ENCODE measurements at regions not wholly inside any gene's neighbourhood (a gene's known extent, or its start where the extent isn't known, plus 50 kb on each side); places are given as distances from the start of the nearest gene placed in this dataset.

DNA sequence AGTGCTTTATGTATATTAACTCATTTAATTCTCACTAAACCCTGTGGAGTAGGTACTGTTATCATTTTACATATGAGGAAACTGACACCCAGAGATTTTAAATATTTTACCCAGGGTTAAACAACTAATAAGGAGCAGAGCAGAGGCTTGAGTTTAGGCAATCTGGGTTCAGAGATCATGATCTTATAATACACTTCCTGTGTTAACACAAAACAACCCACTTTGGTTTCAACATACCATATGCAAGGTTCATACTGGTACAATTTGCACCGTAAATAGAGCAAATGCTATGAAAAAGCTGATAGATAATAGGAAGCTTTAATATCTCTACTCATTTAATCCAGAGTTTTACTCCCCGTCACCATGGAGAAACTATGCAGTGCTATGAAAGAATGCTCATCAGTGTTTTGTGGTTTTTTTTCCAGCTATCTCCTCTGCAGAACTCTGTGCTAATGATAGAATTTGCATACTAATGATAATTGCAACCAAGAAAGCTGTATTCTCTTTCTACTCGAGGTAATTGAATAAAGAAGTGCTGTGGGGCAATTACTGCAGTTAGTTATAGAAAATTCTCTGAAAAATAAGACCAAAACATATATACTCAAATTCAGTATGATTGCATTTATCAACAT lies 138.8 kb upstream of the MAP9 start:
- no peak for TF ChIP-seq EZH2 (IDR thresholded peaks at IDR 0.05; ENCODE audit: low read depth)
- TF ChIP-seq, protein P1, sequence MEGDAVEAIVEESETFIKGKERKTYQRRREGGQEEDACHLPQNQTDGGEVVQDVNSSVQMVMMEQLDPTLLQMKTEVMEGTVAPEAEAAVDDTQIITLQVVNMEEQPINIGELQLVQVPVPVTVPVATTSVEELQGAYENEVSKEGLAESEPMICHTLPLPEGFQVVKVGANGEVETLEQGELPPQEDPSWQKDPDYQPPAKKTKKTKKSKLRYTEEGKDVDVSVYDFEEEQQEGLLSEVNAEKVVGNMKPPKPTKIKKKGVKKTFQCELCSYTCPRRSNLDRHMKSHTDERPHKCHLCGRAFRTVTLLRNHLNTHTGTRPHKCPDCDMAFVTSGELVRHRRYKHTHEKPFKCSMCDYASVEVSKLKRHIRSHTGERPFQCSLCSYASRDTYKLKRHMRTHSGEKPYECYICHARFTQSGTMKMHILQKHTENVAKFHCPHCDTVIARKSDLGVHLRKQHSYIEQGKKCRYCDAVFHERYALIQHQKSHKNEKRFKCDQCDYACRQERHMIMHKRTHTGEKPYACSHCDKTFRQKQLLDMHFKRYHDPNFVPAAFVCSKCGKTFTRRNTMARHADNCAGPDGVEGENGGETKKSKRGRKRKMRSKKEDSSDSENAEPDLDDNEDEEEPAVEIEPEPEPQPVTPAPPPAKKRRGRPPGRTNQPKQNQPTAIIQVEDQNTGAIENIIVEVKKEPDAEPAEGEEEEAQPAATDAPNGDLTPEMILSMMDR (conservative IDR thresholded peaks at IDR 0.05) = no peak
- no peak overlapping the region for H3K4me3 ChIP-seq
- no peaks in the 10 kb centered on the region for H4K20me1 ChIP-seq (ENCODE audit: insufficient read depth)
- no peaks in the 10 kb centered on the region for H3K4me1 ChIP-seq (replicated peaks; ENCODE audit: insufficient read depth)
- no peaks in the 10 kb centered on the region for H3K9me3 ChIP-seq (ENCODE audit: insufficient read depth, low read depth)
- no peak overlapping the region for H3K27ac ChIP-seq
- H3K27me3 ChIP-seq (ENCODE audit: insufficient read depth, low read depth) = no peaks in the 10 kb centered on the region
- POLR2A ChIA-PET (ENCODE audit: unreplicated experiment) = no interaction called here
- H3F3A ChIP-seq (ENCODE audit: insufficient read depth, low read depth) = no peaks in the 10 kb centered on the region
- no peak overlapping the region for H3K4me2 ChIP-seq
- BruUV-seq (replicated peaks) = no TSS peak
- no peak for DNase-seq
- CTCF ChIA-PET = no interaction called here
- no peaks in the 10 kb centered on the region for H3K79me2 ChIP-seq (ENCODE audit: low read depth)
- intact Hi-C loops (cut with micrococcal nuclease; ENCODE audit: unreplicated experiment) = no loop called here
- H3K36me3 ChIP-seq (ENCODE audit: low read depth) = no peaks in the 10 kb centered on the region
- no peaks in the 10 kb centered on the region for H3K9me2 ChIP-seq (ENCODE audit: insufficient read depth)
- no peak overlapping the region for H2AFZ ChIP-seq

DNA sequence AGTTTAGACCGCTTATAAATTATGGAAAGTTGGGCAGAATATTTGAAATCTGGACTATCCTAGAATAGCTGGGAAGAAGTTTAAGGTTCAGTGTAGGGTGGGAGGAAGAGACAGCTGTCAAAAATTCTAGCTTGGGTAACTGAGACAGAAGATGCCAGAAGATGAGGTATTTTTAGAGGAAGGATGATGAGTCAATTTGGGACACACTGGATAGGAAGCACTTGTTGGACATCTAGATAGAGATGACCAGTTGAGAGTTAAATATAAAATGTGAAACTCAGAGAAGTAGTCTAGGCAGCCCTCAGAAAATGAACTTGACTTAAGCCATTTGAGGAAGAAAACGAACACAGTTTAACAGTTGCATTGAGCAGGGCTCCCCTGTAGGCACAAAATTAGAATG lies 137.9 kb upstream of the MAP9 start:
- no peaks in the 10 kb centered on the region for H3F3A ChIP-seq (ENCODE audit: insufficient read depth, low read depth)
- H3K27ac ChIP-seq = no peak overlapping the region
- H3K4me3 ChIP-seq = no peak overlapping the region
- no peaks in the 10 kb centered on the region for H3K27me3 ChIP-seq (ENCODE audit: insufficient read depth, low read depth)
- ChIA-PET CTCF (no interaction called here), POLR2A (ENCODE audit: unreplicated experiment) (no interaction called here)
- H3K9me3 ChIP-seq (ENCODE audit: insufficient read depth, low read depth) = no peaks in the 10 kb centered on the region
- H2AFZ ChIP-seq = no peak overlapping the region
- no TSS peak for BruUV-seq (replicated peaks)
- no peaks in the 10 kb centered on the region for H4K20me1 ChIP-seq (ENCODE audit: insufficient read depth)
- intact Hi-C loops (cut with micrococcal nuclease; ENCODE audit: unreplicated experiment) = no loop called here
- no peaks in the 10 kb centered on the region for H3K79me2 ChIP-seq (ENCODE audit: low read depth)
- H3K9me2 ChIP-seq (ENCODE audit: insufficient read depth) = no peaks in the 10 kb centered on the region
- no peaks in the 10 kb centered on the region for H3K36me3 ChIP-seq (ENCODE audit: low read depth)
- no peaks in the 10 kb centered on the region for H3K4me1 ChIP-seq (replicated peaks; ENCODE audit: insufficient read depth)
- no peak overlapping the region for H3K4me2 ChIP-seq
- no peak for TF ChIP-seq EZH2 (IDR thresholded peaks at IDR 0.05; ENCODE audit: low read depth)
- TF ChIP-seq, protein P1 (conservative IDR thresholded peaks at IDR 0.05) = no peak
- DNase-seq = no peak

DNA sequence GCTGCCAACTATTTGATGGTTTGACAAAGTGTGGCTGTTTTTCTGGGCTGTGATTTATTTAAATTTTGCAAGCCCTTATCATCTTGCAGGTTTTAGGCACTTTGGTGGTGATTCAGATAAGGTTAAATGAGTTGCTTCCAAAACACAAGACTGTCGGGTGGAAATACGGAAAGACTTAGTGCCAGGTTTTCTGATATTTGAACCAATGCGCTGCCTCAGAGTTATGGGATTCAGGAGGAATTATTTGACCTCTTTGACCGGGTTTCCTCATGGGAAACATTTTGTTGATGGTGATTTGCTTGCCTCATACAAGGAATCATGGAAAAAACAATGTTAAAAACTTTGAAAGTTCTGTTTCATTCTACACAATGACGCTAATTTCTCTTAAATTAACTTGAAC lies 136.1 kb upstream of the MAP9 start:
- ChIA-PET CTCF (no interaction called here), POLR2A (ENCODE audit: unreplicated experiment) (no interaction called here)
- no peak overlapping the region for H3K4me3 ChIP-seq
- no peaks in the 10 kb centered on the region for H3K27me3 ChIP-seq (ENCODE audit: insufficient read depth, low read depth)
- H3F3A ChIP-seq (ENCODE audit: insufficient read depth, low read depth) = no peaks in the 10 kb centered on the region
- no peak overlapping the region for H3K4me2 ChIP-seq
- no peaks in the 10 kb centered on the region for H3K9me2 ChIP-seq (ENCODE audit: insufficient read depth)
- TF ChIP-seq EZH2 (IDR thresholded peaks at IDR 0.05; ENCODE audit: low read depth) = no peak
- TF ChIP-seq, protein P1 (conservative IDR thresholded peaks at IDR 0.05) = no peak
- H3K36me3 ChIP-seq (ENCODE audit: low read depth) = no peaks in the 10 kb centered on the region
- no peak overlapping the region for H2AFZ ChIP-seq
- no peaks in the 10 kb centered on the region for H3K79me2 ChIP-seq (ENCODE audit: low read depth)
- H3K9me3 ChIP-seq (ENCODE audit: insufficient read depth, low read depth) = no peaks in the 10 kb centered on the region
- H3K27ac ChIP-seq = no peak overlapping the region
- intact Hi-C loops (cut with micrococcal nuclease; ENCODE audit: unreplicated experiment) = no loop called here
- BruUV-seq (replicated peaks) = no TSS peak
- H3K4me1 ChIP-seq (replicated peaks; ENCODE audit: insufficient read depth) = no peaks in the 10 kb centered on the region
- DNase-seq = no peak
- no peaks in the 10 kb centered on the region for H4K20me1 ChIP-seq (ENCODE audit: insufficient read depth)
